HFFc6 (cell line): ENCODE measurements at regions not wholly inside any gene's neighbourhood (a gene's known extent, or its start where the extent isn't known, plus 50 kb on each side); places are given as distances from the start of the nearest gene placed in this dataset.

ENCODE experiments used
- DNase-seq: peaks from one replicate; pipeline ENCODE4 v3.0.0-alpha.2; 2018
- H3K27ac Mint-ChIP-seq: 2 replicates; pipeline ENCODE4 v1.8.0; 2020; ENCODE audit warnings: mild to moderate bottlenecking, mixed read lengths
- H3K27me3 Mint-ChIP-seq: 2 replicates; pipeline ENCODE4 v1.8.0; 2021; ENCODE audit warnings: mild to moderate bottlenecking, moderate library complexity, mixed read lengths; ENCODE audit not compliant: insufficient read depth
- H3K36me3 Mint-ChIP-seq: 2 replicates; pipeline ENCODE4 v1.8.0; 2021; ENCODE audit warnings: low read depth, mixed read lengths
- H3K4me1 Mint-ChIP-seq: 2 replicates; pipeline ENCODE4 v1.8.0; 2020; ENCODE audit warnings: low read depth, mixed read lengths
- H3K4me3 Mint-ChIP-seq: 2 replicates; pipeline ENCODE4 v1.8.0; 2020; ENCODE audit warnings: mild to moderate bottlenecking, moderate library complexity, mixed read lengths
- H3K9me3 Mint-ChIP-seq: 2 replicates; pipeline ENCODE4 v1.8.0; 2020; ENCODE audit warnings: mild to moderate bottlenecking, mixed read lengths
- TF ChIP-seq, protein P1 (sequence below): fragments of 200-600 bp; sonication (generic); IDR thresholded peaks from 2 replicates; pipeline ENCODE4 v1.5.0; 2021; ENCODE audit warnings: antibody characterized with exemption, mild to moderate bottlenecking

DNA sequence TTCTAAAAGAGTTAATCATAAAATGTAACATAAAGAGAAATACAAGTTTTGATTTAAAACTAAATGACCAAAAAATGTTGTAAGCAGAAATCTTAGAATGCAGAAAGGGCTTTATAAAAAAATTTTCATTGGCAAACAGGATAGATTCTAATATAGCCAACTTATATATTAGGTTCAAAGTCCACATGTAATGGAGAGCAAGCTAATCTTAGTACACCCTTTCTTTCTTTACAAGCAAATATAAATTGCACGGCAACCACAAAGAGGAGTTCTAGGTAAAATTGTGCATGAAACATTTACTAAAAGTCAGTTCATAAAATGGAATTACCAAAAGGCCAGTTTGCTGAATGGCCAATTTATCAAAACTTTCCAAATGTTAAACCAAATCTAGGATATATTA lies 130.6 kb downstream of the NOL4 start:
- H3K36me3 Mint-ChIP-seq: no peaks in the 10 kb centered on the region
- no peak for DNase-seq
- no peak overlapping the region for H3K4me3 Mint-ChIP-seq
- TF ChIP-seq, protein P1, sequence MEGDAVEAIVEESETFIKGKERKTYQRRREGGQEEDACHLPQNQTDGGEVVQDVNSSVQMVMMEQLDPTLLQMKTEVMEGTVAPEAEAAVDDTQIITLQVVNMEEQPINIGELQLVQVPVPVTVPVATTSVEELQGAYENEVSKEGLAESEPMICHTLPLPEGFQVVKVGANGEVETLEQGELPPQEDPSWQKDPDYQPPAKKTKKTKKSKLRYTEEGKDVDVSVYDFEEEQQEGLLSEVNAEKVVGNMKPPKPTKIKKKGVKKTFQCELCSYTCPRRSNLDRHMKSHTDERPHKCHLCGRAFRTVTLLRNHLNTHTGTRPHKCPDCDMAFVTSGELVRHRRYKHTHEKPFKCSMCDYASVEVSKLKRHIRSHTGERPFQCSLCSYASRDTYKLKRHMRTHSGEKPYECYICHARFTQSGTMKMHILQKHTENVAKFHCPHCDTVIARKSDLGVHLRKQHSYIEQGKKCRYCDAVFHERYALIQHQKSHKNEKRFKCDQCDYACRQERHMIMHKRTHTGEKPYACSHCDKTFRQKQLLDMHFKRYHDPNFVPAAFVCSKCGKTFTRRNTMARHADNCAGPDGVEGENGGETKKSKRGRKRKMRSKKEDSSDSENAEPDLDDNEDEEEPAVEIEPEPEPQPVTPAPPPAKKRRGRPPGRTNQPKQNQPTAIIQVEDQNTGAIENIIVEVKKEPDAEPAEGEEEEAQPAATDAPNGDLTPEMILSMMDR: no peak
- no peaks in the 10 kb centered on the region for H3K4me1 Mint-ChIP-seq
- peaks cover 23% of the 10 kb centered on the region for H3K9me3 Mint-ChIP-seq
- no peak overlapping the region for H3K27ac Mint-ChIP-seq
- no peaks in the 10 kb centered on the region for H3K27me3 Mint-ChIP-seq

DNA sequence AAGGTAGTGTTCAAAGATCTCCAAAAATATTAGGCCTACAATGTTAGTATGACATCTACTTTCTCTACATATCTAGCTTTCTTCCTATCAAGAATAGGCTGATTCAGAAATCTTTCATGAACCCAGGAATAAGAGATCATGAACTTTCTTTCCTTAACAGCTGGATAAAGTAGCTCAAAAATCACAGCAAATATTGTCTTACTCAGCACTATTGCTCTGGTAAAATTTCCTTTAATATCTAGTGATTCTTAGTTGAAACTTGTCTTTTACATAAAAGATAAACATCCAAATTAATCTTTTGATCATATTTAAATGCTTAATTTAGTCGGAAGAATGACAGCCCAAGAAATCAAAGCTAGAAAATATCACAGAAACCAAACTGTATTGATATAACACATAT lies 131.9 kb downstream of the NOL4 start:
- Mint-ChIP-seq H3K9me3 (peaks cover 19% of the 10 kb centered on the region), H3K27me3 (no peaks in the 10 kb centered on the region), H3K4me1 (no peaks in the 10 kb centered on the region), H3K27ac (no peak overlapping the region), H3K36me3 (no peaks in the 10 kb centered on the region), H3K4me3 (no peak overlapping the region)
- DNase-seq: no peak
- TF ChIP-seq, protein P1: no peak

DNA sequence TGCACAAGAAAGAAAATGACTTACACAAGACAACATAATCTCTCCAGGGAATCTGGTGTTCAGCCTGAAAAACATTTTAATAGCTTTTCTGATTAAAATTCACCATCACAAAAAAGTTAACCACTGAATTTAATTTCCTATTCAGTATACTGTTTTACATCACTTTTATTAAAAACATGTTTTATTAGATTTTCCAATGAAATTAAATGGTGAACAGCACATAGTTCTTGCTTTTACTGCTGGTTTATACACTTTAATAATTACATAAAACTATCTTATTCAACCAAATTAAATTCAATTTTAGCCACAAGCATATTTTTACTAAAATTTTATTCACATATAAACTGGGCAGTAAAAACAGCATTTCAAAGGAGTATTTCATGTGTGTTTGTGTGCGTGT lies 138.3 kb downstream of the NOL4 start:
- no peak for DNase-seq
- no peaks in the 10 kb centered on the region for H3K27me3 Mint-ChIP-seq
- TF ChIP-seq, protein P1: no peak
- H3K27ac Mint-ChIP-seq: no peak overlapping the region
- no peak overlapping the region for H3K4me3 Mint-ChIP-seq
- peaks cover 32% of the 10 kb centered on the region for H3K9me3 Mint-ChIP-seq
- H3K36me3 Mint-ChIP-seq: no peaks in the 10 kb centered on the region
- no peaks in the 10 kb centered on the region for H3K4me1 Mint-ChIP-seq

DNA sequence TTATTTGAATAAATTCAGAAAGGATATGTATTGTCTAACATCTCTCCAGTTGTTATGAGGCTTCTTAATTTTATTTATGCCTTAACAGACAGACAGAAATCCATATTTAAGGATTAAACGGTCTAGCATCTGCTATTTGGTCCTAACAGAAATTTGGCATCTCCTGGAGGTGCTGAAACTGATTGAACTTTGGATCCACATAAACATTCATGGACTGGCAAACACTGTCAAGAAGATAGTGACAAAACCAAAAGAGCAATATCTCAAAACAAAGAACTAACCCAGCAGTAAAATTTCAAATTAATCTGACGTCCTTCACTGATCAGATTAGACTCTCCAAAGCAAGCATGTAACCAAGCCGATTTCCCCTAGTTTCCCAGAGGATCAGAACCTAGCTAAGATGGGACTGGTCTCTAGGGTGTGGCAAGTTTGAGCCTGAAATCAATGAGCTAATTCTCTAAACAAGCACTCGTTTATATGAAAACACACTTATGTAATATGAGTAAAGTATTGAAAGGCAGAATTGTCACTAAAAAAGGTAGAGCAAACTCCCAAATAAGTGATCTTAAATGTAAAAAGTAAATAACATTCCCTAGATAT lies 139.5 kb downstream of the NOL4 start:
- H3K9me3 Mint-ChIP-seq: peaks cover 25% of the 10 kb centered on the region
- H3K36me3 Mint-ChIP-seq: no peaks in the 10 kb centered on the region
- no peak overlapping the region for H3K4me3 Mint-ChIP-seq
- TF ChIP-seq, protein P1: no peak
- no peak overlapping the region for H3K27ac Mint-ChIP-seq
- DNase-seq: no peak
- H3K27me3 Mint-ChIP-seq: no peaks in the 10 kb centered on the region
- no peaks in the 10 kb centered on the region for H3K4me1 Mint-ChIP-seq

- TF ChIP-seq, protein P1: no peak
- peaks cover 2% of the 10 kb centered on the region; the same call in 1 of the 2 replicates for H3K27me3 Mint-ChIP-seq
- no peak overlapping the region for H3K4me3 Mint-ChIP-seq
- H3K9me3 Mint-ChIP-seq: peaks cover 22% of the 10 kb centered on the region
- DNase-seq: no peak
- H3K27ac Mint-ChIP-seq: no peak overlapping the region
- H3K36me3 Mint-ChIP-seq: no peaks in the 10 kb centered on the region
- H3K4me1 Mint-ChIP-seq: no peaks in the 10 kb centered on the region
Measured at GRCh38 chr18:34084635-34085034, 140.1 kb downstream of the NOL4 start.
